ENCODE measurements at regions not wholly inside any gene's neighbourhood (a gene's known extent, or its start where the extent isn't known, plus 50 kb on each side); places are given as distances from the start of the nearest gene placed in this dataset.

DNA sequence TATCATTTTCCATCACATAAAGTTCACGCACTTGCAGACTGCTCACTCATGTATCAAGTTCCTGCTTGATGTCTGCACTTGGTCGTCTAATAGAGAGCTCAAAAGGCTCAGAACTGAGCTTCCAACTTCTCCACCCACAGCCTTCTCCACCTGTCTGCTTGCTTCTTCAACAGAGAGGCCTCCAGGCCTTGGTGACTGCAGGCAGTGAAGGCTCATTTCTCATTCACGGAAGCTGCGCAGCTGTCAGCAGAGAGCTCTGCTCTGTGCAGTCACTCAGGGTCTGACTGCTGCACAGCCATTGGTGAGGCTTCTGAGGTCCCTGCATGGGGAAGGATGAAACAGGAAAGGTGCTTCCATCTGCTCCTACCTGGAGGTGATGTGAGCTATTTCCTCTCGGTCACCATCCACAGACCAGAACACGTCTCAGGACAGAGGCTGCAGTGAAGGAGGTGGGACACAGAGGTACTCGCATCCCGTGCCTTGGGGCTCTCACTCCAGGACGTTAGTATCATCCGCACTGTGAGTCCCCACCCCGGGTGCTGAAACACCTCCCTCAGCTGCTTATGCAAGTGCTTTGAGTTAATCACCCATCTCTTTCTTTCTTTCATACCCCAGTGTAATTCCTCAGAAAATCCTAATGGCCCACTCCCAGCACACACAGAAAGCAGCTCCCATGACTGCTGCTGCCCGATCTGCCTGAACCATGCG, 126.2 kb downstream of the TMEM18 start:
- DNase-seq (ENCODE audit: low spot score) = no peak

DNA sequence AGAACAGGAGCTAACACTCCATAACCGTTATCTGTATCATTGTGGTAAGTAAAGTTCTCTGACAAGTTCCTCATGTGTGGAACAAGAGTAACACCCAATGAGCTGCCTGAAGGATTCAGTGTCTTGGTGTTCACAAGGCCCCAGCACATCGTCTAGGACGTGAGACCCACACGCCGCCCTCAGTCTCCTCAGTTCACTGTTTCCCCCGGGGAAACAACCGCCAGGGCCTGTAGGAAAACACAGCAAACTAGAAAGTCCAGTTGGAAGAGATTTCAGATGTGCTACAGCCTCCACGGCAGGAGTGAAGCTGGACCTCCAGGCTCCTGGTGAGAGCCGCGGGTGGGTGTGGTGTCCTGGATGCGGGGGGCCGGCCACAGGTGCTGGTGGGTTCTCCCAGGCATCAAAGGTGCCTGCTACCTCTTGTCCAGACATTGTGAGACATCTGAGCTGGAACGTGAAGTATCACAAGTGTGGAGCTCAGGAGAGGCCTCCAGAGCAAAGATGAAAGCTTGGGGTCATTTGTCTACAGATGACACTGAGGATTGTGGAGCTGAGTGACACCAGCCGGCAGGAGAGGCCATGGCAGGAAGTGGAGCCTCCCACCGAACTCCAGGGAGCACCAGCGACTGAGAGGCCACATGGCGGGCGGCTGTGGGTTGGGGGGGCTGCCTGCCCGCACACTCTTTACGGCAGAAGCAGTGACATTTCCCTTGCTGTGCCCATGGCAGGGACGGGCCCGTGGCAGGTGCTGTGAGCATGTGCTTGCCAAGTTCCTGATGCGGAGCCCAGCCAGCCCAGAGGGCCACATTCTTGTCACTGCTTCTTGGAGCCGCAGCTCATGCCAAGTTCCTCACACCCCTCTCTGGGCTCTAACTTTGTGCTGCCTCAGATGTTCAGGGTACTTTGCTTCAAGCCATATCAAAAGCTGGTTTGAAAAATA, 131.2 kb downstream of the TMEM18 start:
- DNase-seq (ENCODE audit: low spot score) = no peak

DNA sequence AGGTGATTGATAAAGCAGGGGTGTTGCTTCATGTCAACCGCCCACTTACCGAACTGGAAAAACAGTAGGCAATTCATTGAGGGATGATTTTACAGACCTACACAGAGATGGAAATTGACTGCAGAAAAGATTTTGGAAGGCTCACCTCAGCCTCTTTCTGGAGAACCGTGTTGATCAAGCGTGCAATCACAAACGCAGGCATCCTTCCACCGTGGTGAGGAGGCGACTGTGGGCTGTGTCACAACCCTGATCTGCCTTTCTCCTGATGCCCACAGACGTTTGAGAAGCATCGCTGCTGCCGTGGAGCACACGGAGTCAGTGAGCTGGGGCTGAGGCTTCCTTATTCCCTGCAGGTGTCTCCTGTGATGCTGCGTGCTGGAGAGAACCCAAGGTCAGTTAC, 132.0 kb downstream of the TMEM18 start:
- DNase-seq (ENCODE audit: low spot score) = no peak

DNA sequence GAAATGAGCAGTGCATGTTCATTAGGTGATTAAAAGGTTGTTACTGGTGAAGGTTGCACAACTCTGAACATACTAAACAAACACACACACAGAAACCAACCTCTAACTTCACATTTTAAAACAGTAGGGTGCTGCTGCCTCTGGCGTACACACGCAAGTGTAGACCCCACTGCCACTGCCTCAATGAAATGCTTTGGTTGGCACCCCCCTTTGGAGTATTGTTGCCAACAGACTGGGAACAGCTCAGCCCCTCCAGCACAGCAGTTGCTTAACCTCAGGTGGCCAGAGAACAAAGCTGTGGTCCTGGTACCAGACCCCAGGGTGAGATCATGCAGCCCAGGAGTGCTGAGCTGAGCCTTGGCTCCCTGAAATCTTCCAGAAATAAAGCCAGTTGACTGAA, 138.6 kb downstream of the TMEM18 start:
- no peak for DNase-seq (ENCODE audit: low spot score)

DNA sequence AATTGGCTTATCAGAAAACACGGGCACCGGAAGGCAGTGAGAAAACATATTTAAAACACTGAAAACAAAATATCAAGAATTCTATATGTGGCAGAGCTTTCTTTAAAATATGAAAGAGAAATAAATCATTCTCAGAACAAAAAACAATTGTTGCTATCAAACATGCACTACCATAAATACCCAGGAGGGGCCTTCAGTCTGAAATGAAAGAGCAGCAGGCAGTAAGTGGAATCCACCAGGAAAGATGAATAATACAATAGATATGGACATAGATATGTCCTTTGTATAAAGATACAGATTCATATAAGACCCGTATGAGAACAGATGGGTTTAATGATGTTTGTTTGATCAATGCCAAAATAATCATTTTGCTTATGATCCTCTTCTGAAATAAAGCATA, 142.0 kb downstream of the TMEM18 start:
- no peak for DNase-seq (ENCODE audit: low spot score)

DNA sequence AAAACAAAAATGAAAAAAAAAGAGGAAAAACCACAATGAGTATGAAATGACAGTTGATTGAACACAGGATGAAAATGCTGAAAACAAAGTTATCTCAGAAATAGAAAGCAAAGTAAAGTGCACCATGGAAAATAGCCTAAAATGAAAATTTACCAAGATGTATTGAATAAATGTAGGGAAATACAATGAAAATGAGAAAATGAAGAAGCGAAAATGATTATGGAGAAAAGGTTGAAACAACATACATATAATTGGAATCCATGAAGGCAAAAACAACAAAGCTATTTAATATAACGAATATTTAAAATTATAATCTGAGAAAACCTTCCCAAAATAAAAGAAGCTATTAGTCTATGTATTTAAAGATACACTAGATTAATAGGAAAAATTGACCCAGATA, 147.4 kb downstream of the TMEM18 start:
- DNase-seq (ENCODE audit: low spot score) = no peak

DNA sequence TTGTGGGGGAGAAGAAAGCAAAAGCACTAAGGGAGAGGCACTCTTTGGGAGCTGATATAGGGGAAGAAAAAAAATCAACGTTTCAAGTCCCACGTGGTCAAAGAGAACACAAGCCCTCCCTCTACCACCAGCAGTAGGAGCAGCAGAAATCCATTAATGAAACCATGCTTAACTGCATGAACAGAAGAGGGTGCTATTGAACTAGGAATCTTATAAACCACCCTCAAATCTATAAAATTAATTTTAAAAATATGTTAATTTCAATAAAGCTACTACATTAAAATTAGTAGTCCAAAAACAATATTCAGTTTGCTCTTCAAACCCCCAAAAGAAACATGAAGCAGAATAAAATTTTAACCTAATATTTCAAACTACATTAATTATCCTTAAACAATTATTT, 147.8 kb downstream of the TMEM18 start:
- DNase-seq (ENCODE audit: low spot score) = no peak

DNA sequence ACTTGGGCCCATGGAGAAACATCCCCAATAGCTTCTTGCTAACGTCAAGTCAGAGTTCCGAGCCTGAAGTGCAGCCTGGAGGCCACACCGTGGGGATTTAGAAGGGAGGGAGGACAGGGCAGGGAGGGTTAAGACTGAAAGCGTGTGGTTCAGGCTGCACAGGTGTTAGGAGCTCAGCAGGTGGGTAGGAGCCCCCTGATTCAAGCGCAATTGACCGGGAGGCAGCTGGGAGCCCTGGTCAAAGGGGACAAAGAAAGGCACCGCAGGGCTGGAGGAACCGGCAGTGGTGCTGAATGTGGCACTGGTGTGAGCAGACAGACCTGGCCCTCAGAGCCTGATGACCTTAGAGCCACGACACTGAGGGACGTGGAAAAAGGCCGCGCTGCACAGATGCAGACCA, 149.6 kb downstream of the TMEM18 start:
- DNase-seq (ENCODE audit: low spot score) = no peak

DNA sequence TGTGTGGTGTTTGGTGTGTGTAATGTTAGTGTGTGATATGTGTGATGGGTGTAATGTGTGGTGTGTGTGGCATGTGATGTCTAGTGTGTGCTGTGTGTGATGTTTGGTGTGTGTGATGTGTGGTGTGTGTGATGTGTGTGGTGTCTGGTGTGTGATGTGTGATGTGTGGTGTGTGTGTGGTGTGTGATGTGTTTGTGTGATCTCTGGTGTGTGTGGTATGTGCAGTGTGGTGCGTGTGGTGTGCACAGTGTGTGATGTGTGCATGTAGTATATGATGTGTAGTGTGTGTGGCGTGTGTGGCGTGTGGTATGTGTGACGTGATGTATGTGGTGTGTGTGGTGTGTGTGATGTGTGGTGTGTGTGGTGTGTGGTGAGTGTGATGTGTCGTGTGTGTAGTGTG, 150.3 kb downstream of the TMEM18 start:
- no peak for DNase-seq (ENCODE audit: low spot score)

DNA sequence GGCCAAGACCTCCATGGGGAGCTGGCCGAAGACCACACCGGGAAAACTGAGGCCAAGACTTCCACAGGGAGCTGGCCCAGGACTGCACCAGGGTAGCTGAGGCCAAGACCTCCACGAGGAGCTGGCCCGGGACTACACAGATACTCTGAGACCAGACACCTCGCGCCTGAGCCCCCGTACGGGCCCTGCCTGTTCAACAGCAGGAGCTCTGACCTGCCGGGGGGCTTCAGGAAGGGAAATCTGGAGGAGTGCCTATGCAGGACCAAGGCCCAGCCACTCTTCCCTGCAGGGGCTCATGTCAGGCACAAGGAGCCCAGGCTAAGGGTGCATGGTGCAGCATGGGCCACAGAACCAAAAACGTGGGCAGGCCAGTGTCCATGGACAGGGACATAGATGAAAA, 151.6 kb downstream of the TMEM18 start:
- no peak for DNase-seq (ENCODE audit: low spot score)

DNA sequence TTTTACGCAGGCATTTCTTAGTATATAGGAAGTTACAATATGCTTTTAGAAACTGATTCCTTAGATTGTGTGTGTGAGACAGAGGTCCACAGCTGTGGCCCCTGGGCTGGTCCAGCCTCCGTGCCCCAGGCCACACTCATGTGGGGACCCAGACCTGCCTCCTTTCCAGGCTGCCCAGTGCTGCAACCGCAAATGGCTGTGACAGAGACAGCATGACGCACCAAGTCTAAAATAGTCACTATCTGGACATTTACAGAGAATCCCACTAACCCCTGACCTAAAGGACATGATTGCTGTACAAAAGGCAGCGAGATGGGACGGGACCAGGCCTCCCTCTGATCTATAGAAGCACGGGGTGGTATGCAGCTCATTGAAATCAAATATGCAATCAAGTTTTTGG, 152.2 kb downstream of the TMEM18 start:
- no peak for DNase-seq (ENCODE audit: low spot score)

DNA sequence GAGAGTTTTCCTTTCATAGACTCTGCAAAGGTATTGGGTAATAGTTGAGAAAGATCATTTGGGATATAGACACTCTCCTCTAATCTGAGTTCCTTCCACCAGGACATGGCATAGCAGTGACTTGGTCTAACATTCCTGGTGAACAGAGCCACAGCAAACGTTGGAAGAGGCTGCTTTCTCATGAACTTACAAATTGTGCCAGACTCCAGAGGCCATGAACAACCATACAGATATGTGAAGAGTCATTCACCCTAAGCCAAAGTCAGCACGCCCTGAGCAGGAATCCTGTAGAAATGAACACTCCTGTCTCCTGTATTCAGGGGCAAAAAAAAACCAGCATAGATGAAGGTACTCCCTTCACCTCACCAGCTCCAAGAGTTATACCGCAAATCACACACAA, 152.8 kb downstream of the TMEM18 start:
- no peak for DNase-seq (ENCODE audit: low spot score)

DNA sequence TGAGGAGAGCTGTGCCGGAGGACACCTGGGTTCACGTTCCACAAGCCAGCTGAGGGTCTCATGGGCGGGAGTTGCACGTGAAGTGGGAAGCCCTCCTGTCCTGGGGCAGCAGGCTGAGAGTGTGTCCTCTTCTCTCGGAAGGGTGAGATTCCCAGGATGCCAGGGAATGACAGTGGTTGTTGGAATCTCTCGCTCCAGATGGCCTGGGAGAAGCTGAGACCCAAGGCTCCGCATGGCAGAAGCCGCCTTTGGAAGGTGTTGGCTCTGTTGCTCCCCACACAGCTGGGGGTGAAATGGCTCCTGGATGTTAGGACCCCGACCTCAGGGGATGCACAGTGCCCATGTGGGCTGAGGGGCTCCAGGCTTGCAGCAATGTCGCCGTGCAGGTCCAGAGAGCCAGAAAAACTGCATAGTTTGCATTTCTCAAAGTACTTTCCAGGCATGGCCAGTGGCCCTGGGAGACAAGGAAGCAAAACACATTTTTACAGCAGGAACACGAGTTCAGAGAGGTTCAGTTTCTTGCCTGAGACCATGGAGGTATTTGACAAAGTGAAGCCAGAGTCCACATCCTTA, 153.4 kb downstream of the TMEM18 start:
- no peak for DNase-seq (ENCODE audit: low spot score)

DNA sequence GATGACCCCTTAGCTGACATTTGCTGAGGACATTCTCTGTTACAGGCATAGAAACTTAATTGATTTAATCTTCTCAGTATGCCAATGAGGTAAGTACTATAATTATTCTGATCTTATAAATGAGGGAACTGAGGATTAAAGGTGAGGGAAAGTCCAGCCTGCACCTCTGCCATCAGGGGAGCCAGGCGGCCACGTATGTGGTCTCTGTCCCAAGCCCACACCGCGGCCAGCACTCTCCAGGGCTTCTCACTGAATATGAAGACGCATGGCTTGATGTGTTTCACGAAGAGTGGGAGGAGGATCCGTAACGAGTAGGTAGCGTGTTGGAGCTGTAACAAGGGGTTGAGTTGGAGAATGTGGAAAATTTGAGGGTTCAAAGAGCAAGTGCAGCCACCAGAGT, 154.4 kb downstream of the TMEM18 start:
- DNase-seq (ENCODE audit: low spot score) = no peak

DNA sequence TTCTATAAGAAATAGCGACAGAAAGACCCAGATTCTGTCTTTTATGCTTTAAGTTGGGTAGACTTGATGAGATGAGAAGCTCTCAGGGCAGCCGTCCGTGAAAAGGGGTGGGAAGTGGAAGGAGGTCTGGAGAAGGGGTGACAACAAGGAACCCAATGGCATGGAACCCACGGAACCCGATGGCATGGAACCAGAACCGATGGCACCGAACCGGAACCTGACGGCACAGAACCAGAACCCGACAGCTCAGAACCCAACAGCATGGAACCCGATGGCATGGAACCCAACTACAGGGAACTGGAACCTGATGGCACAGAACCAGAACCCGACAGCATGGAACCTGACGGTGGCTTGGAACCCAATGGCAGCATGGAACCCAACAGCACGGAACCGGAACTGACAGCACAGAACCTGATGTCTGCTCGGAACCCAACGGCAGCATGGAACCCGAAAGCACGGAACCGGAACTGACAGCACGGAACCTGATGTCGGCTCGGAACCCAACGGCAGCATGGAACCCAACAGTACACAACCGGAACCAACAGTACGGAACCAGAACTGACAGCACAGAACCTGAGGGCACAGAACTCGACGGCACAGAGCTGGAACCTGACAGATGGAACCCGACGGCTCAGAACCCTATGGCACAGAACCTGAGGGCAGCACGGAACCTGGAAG, 155.2 kb downstream of the TMEM18 start:
- no peak for DNase-seq (ENCODE audit: low spot score)

DNA sequence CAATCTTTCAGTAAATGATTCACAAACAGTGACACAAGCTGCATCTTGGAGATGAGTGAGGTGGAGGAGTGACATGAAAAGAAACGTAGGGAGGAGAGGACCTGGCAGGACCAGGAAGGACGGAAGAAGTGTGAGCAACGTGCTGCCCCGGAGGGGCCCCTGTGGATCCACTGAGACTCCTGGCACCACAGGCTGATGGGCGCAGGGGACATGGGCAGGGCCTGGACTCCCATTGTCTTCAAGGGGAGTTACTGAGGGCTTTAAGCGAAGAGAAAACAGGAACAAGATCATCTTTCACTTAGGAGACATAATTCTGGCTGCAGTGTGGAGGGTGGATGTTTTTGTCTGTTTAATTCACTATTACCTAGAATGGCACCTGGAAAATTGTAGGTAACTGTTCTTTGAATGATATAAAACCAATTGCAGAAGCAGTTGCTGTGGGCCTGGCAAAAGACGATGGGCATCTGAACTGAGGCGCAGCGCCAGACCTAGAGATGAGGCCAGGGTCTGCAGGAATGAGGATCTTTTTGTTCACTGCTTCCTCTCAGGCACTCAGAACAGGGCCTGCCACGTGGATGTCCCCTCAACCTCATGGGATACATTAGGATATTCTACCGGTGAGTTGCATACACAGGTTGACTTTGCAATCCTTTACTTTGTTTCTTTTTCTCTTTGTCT, 156.4 kb downstream of the TMEM18 start:
- no peak for DNase-seq (ENCODE audit: low spot score)

DNA sequence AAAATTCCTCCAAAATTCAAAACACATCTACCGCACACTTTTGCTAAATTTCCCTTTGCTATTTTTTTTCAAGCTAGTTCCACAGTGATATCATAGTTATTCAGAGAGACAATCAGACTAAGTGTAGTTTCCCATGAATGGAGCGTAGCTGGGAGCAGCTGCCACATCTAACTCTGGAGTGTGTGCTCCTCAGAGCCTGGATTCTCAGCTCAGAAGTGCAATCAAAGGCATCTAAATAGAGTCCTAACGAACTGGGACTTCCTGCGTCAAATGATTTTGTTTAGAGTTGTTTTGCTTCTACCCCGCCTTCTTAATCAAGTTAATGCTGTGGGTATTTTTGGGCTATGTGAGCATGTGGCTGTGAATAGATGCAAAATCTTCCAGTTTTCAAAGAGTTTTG, 160.3 kb downstream of the TMEM18 start:
- no peak for DNase-seq (ENCODE audit: low spot score)

DNA sequence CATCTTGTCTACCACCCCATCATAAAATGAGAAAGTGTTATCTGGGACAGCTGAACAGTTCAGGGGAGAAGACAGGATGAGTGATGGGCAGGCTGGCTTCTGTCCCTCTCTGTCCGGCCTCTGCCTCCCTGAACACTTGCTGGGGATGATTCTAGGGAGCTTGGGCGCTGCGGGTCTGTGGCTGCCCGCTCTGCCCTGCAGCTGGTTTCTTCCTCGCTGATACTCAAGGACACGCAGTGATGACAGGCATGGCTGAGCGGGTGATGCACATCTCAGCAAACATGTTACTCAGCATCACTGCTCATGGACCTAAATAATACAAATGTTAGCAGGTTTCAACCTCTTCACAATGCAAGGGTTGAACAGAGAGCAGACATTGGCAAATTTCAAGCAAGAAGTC, 161.1 kb downstream of the TMEM18 start:
- DNase-seq (ENCODE audit: low spot score) = no peak

DNA sequence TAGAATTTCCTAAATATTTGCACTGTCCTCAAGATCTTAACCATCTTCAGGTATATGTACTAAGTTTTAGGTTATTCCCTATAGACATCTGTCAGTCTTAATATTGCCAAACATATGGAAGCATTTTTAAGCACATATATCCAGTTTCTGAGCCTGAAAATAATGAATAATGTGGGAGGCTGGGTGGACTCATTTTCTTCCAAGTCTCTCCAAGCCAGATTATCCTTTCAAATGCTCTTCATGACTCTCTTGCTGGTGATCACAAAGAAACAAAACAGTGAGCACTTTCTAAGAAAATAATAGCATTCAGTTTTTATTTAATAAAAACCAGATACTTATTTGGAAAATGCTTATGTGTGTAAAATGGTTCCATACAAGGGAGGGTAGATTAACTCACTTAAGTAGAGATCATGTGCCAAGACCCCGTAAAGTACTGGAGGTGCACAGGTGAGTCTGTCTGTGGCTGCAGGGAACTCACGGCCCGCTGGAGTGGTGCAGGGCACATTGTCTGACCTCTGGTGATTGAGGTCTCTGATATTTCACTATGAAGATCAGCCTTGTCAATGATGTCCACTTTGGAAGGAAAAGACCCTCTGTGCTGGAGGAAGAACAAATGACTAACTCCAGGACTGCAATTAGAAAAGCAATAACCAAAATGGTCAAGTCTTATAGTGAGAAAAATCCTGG, 161.6 kb downstream of the TMEM18 start:
- DNase-seq (ENCODE audit: low spot score) = no peak

DNA sequence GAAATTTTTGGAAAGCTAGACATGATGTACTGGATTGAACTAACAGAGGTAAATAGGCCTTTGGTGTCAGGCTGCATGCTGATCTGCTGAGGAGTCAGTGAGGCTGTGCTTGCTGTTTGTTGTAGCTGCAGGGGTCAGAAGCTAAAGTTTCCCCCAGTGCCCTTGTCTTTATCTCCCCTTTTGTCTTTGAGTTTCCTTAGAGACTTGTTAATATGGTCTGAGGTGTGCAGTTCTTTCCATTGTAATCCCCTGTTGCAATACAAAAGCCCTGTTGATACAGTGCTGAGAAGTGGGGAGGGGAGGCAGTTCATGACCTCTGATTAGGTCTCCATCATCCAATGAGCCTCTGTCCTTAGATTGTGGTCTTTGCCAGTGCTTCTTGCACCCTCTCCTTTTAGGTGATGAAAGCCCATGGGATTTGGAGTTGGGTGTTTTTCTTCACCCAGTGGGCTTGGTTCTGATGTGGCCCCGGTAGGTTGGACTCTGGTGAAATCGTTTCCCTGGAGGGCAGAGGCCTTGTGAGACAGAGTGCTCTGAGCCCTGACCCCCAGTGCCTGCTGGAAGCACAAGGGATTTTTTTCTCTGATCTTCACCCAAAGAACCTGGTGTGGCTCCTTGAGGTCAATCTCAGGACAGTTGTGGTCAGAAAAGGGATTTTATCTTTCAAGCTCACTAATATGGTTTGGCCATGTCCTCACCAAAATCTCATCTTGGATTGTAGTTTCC, 163.1 kb downstream of the TMEM18 start:
- DNase-seq (ENCODE audit: low spot score) = no peak

DNA sequence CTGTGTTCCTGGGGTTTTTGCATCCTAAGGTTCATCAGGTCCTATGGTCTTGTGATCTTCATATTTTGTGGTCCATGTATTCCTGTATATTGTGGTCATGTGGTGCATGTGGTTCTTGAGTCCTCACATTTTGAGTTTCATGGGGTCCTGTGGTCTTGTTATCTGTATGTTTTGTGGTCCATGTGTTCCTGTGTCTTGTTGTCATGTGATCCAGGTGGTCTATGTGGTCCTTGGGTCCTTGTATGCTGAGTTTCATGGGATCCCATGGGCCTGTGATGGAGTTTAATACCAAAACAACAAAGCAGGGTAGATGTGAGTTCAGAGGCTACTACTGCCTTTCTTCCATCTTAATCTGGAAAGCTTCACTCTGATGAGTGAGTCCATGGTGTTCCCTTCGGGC, 166.4 kb downstream of the TMEM18 start:
- no peak for DNase-seq (ENCODE audit: low spot score)
